IMR-90 (cell line): ENCODE measurements at regions not wholly inside any gene's neighbourhood (a gene's known extent, or its start where the extent isn't known, plus 50 kb on each side); places are given as distances from the start of the nearest gene placed in this dataset.

Experiments used
- CEBPB ChIP-seq: IDR thresholded peaks from 2 replicates; pipeline ENCODE4 v1.6.1; 2012; ENCODE audit warnings: low read depth, low read length, improper control_type of control experiment
- CHD1 ChIP-seq: IDR thresholded peaks from 2 replicates; pipeline ENCODE4 v1.6.1; 2012; ENCODE audit warnings: low read depth, low read length, improper control_type of control experiment
- FOS ChIP-seq: fragments of 150-350 bp; IDR thresholded peaks from 2 replicates; pipeline ENCODE4 v1.6.1; 2016; ENCODE audit warnings: low read depth, low read length
- NFE2L2 ChIP-seq: fragments of 150-350 bp; IDR thresholded peaks from 2 replicates; pipeline ENCODE4 v1.6.1; 2016; ENCODE audit warnings: low read depth, mild to moderate bottlenecking, low read length
- POLR2A ChIP-seq: IDR thresholded peaks from 2 replicates; pipeline ENCODE4 v1.6.1; 2012; ENCODE audit warnings: mild to moderate bottlenecking, low read depth, low read length
- TF ChIP-seq, protein P1 (sequence below): conservative IDR thresholded peaks from 2 replicates; pipeline ENCODE4 v1.5.1; 2012; ENCODE audit warnings: mild to moderate bottlenecking, low read depth, low read length, improper control_type of control experiment

DNA sequence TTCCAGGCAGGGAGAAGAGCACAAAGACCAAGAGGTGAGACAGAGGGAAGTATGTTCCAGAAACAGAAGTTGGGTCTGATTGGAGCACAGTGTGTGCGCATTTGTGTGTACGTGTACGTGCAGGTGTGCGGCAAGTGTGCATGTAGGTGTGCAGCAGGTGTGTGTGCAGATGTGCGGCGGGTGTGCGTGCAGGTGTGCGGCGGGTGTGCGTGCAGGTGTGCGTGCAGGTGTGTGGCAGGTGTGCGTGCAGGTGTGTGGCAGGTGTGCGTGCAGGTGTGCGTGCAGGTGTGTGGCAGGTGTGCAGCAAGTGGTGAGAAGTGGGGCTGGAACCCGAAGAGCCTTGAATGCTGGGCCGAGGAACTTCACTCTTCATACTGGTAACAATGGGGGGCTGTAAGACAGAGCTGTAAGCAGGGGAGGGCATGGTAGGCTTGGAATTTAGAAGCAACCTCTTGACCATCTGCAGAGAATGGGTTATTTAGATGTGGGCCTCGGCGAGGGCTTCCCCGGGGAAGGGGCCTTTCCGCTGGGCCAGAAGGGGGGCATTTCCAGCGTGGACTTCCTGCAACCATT lies 118.0 kb upstream of the WNT4 start:
- TF ChIP-seq, protein P1, sequence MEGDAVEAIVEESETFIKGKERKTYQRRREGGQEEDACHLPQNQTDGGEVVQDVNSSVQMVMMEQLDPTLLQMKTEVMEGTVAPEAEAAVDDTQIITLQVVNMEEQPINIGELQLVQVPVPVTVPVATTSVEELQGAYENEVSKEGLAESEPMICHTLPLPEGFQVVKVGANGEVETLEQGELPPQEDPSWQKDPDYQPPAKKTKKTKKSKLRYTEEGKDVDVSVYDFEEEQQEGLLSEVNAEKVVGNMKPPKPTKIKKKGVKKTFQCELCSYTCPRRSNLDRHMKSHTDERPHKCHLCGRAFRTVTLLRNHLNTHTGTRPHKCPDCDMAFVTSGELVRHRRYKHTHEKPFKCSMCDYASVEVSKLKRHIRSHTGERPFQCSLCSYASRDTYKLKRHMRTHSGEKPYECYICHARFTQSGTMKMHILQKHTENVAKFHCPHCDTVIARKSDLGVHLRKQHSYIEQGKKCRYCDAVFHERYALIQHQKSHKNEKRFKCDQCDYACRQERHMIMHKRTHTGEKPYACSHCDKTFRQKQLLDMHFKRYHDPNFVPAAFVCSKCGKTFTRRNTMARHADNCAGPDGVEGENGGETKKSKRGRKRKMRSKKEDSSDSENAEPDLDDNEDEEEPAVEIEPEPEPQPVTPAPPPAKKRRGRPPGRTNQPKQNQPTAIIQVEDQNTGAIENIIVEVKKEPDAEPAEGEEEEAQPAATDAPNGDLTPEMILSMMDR: no peak
- no peak for TF ChIP-seq POLR2A
- TF ChIP-seq FOS: no peak
- TF ChIP-seq CHD1: no peak
- no peak for TF ChIP-seq NFE2L2
- no peak for TF ChIP-seq CEBPB
